ENCODE measurements at regions not wholly inside any gene's neighbourhood (a gene's known extent, or its start where the extent isn't known, plus 50 kb on each side); places are given as distances from the start of the nearest gene placed in this dataset.

GRCh38 chr3:10672422-10672821, 143.6 kb upstream of the SLC6A11 start:
- ChIA-PET RAD21 (ENCODE audit: low non-redundant PET in 1 of 2, low total read pairs in 2 of 2, uncharacterized antibody in 2 of 2, unreplicated experiment in 2 of 2) (no interaction called here), POLR2A (no interaction called here), CTCF (no interaction called here)
- ATAC-seq (no peak), DNase-seq (ENCODE audit: low read depth, low spot score) (no peak)
- intact Hi-C loops (cut with micrococcal nuclease), result no loop called here
- H3K4me1 ChIP-seq (ENCODE audit: control insufficient read depth in 1 of 2, insufficient read depth in 2 of 2, low read length in 2 of 2), result no peaks in the 10 kb centered on the region
- peaks cover 9% of the 10 kb centered on the region; the same call in 1 of the 2 replicates for H3K27me3 ChIP-seq (ENCODE audit: insufficient read depth, low read length)
- H3K27ac ChIP-seq (ENCODE audit: low read depth, low read length), result no peak overlapping the region
- no peak overlapping the region for H3K9ac ChIP-seq (ENCODE audit: low read length)
- H2AFZ ChIP-seq (ENCODE audit: low read depth, low read length, poor library complexity, severe bottlenecking), result no peak overlapping the region
- no peak overlapping the region for H3K4me3 ChIP-seq (replicated peaks in 1 of 2; ENCODE audit: low read depth in 1 of 2, low read length in 2 of 2)
- H3K9me3 ChIP-seq (ENCODE audit: control insufficient read depth in 1 of 2, insufficient read depth in 1 of 2, low read depth in 1 of 2, low read length in 2 of 2), result no peaks in the 10 kb centered on the region
- no peak for TF ChIP-seq ZFX (IDR thresholded peaks at IDR 0.05)
- TF ChIP-seq RAD21 (IDR thresholded peaks at IDR 0.05; ENCODE audit: low read depth), result no peak
- no peak for TF ChIP-seq REST (IDR thresholded peaks at IDR 0.05; ENCODE audit: low read depth)
- no peak for TF ChIP-seq ELF1 (IDR thresholded peaks at IDR 0.05; ENCODE audit: borderline replicate concordance, low read depth)
- TF ChIP-seq SRF (IDR thresholded peaks at IDR 0.05; ENCODE audit: low read depth), result no peak
- no peak for TF ChIP-seq MAX (IDR thresholded peaks at IDR 0.05)
- no peak for TF ChIP-seq EGR1 (IDR thresholded peaks at IDR 0.05; ENCODE audit: low read depth)
- TF ChIP-seq TCF7L2 (IDR thresholded peaks at IDR 0.05; ENCODE audit: borderline replicate concordance, extremely low read depth, insufficient read depth, insufficient read length), result no peak
- H3K79me2 ChIP-seq (ENCODE audit: insufficient read depth, low read length), result no peaks in the 10 kb centered on the region
- no peaks in the 10 kb centered on the region for H4K20me1 ChIP-seq (ENCODE audit: insufficient read depth)
- no peaks in the 10 kb centered on the region for H3K36me3 ChIP-seq (ENCODE audit: control insufficient read depth in 1 of 2, insufficient read depth in 2 of 2, low read length in 2 of 2)
- no TSS peak for BruUV-seq (replicated peaks)
- no peak overlapping the region for H3K4me2 ChIP-seq (ENCODE audit: low read length)
- H3K9me2 ChIP-seq (ENCODE audit: insufficient read depth), result no peaks in the 10 kb centered on the region

All from HCT116 (cell line).